ENCODE measurements at regions not wholly inside any gene's neighbourhood (a gene's known extent, or its start where the extent isn't known, plus 50 kb on each side); places are given as distances from the start of the nearest gene placed in this dataset.

DNA sequence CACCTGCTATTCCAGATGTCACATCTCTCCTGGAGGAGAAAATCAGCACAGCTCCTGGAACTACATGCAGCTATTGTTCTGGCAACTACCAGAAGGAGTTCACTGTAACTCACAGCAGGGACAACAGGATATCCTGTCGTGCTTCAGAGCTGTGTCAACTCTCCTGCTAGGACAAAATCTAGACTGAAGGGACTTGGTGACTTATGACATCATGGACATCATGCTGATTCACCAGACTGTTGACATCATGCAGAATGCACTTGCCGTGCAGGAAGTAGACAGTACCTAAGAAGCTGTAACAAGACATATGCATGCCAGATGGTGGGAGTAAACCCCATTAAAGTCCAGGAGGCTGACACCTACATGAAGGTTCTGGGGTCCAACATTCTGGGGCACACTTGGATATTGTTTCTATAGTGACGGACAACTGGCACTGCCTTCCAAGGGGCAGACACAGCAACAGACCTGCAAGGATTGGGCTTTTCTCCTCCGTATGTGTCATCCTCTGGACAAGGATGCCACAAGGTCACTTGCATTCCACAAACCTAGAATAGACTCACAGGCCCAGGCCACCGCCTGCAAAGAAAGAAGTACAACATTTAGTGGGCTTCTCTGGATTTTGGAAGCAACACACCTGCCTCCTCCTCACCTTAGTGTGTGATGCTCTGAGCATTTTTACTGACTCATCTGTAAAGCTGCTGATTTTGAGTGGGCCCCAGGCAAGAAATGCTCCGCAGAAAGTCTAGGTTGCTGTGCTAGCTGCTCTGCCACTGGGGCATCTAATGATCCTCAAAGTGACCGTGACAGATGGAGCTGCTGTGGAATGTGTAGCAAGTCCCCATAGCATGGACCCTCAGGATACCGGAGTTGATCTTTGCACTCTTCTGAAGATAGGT, 249.2 kb downstream of the MATN1 start:
- TF ChIP-seq CTCF (IDR thresholded peaks at IDR 0.05; ENCODE audit: insufficient read depth, low read depth, low read length), result no peak
- TF ChIP-seq EZH2 (IDR thresholded peaks at IDR 0.05; ENCODE audit: insufficient read depth, low read length), result no peak
